SU-DHL-6 (cell line): ENCODE measurements at regions not wholly inside any gene's neighbourhood (a gene's known extent, or its start where the extent isn't known, plus 50 kb on each side); places are given as distances from the start of the nearest gene placed in this dataset.
"Not testable (repeated sequence)": the region's sequence is repeated elsewhere in the genome, so short reads cannot be mapped to it uniquely, and the experiment has no call there.

Experiments
- H2AFZ ChIP-seq: fragments of 200-600 bp; sonication (generic); 2 replicates; pipeline ENCODE4 v1.6.1; 2014; ENCODE audit warnings: low read depth, mild to moderate bottlenecking, moderate library complexity, mixed read lengths, antibody characterized with exemption, low read length; ENCODE audit not compliant: severe bottlenecking
- H3F3A ChIP-seq: fragments of 200-600 bp; shearing (Covaris generic); 2 replicates; pipeline ENCODE4 v1.6.0; 2016; ENCODE audit warnings: antibody characterized with exemption, mild to moderate bottlenecking; ENCODE audit not compliant: insufficient read depth
- H3K27ac ChIP-seq: fragments of 200-600 bp; sonication (generic); 2 replicates; pipeline ENCODE4 v1.5.1; 2016; ENCODE audit warnings: low read depth, mild to moderate bottlenecking, low read length, moderate library complexity, mixed read lengths
- H3K27me3 ChIP-seq: fragments of 200-600 bp; sonication (generic), shearing (Covaris generic); 2 replicates; pipeline ENCODE4 v1.6.0; 2014; ENCODE audit warnings: mild to moderate bottlenecking, low read length
- H3K36me3 ChIP-seq: fragments of 200-600 bp; sonication (generic); 2 replicates; pipeline ENCODE4 v1.6.1; 2014; ENCODE audit warnings: mild to moderate bottlenecking, low read length, mixed read lengths
- H3K4me2 ChIP-seq: fragments of 300-600, 200-600 bp; shearing (Covaris generic), sonication (generic); 2 replicates; pipeline ENCODE4 v1.6.0; 2014; ENCODE audit warnings: low read length, low read depth, mild to moderate bottlenecking; ENCODE audit not compliant: poor library complexity, severe bottlenecking
- H3K4me3 ChIP-seq: fragments of 200-600 bp; sonication (generic); 2 replicates; pipeline ENCODE4 v1.5.1; 2014; ENCODE audit warnings: antibody characterized with exemption, low read length, mild to moderate bottlenecking, mixed read lengths; ENCODE audit not compliant: insufficient read depth, poor library complexity, severe bottlenecking
- H3K79me2 ChIP-seq: fragments of 200-600 bp; sonication (generic); 2 replicates; pipeline ENCODE4 v1.6.1; 2014; ENCODE audit warnings: mild to moderate bottlenecking, low read length, moderate library complexity; ENCODE audit not compliant: insufficient read depth
- H3K9ac ChIP-seq: fragments of 200-600 bp; sonication (generic); 2 replicates; pipeline ENCODE4 v1.7.0; 2014; ENCODE audit warnings: mild to moderate bottlenecking, low read length
- H3K9me2 ChIP-seq: fragments of 200-600 bp; sonication (generic); replicated peaks from 2 replicates; pipeline ENCODE4 v1.6.1; 2014; ENCODE audit warnings: low read length; ENCODE audit not compliant: insufficient read depth
- H3K9me3 ChIP-seq: fragments of 200-600 bp; sonication (generic); 2 replicates; pipeline ENCODE4 v1.6.1; 2014; ENCODE audit warnings: low read length, mixed read lengths; ENCODE audit not compliant: insufficient read depth
- H4K20me1 ChIP-seq: fragments of 200-600 bp; sonication (generic); 2 replicates; pipeline ENCODE4 v1.6.1; 2014; ENCODE audit warnings: low read depth, mild to moderate bottlenecking, antibody characterized with exemption, low read length, moderate library complexity, mixed read lengths
- EZH2phosphoT487 ChIP-seq: fragments of 200-600 bp; sonication (generic), shearing (Covaris generic); conservative IDR thresholded peaks from 2 replicates; pipeline ENCODE4 v1.6.1; 2018; ENCODE audit warnings: mild to moderate bottlenecking, antibody characterized with exemption, low read length, moderate library complexity, mixed read lengths
- TF ChIP-seq, protein P1 (sequence below): fragments of 200-600 bp; sonication (generic); IDR thresholded peaks from one replicate; pipeline ENCODE4 v1.5.1; 2017; ENCODE audit warnings: antibody characterized with exemption, mild to moderate bottlenecking, low read length, moderate library complexity; ENCODE audit not compliant: insufficient read depth, poor library complexity, severe bottlenecking

DNA sequence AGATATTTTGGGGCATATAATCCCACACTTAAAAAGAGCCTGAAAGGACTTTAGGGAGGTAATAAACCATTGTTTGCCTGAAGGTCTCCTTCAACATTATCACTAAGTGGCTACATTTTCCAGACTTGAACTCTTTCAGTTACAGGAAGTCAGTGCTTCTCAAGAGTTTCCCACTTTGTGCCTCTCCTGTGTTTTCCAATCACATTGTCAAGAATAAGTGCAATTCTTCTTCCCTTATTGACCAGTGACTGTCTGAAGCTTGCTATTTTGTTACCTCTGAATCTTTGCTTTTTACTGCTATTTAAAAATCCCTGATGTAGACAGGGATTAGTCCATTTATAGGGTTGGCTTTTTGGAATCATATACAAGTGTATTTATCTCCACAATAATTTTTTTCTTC lies 346.7 kb upstream of the ANKRD30A start:
- H3K27ac ChIP-seq: no peak overlapping the region

GRCh38 chr10:36773652-36774051 lies 351.7 kb upstream of the ANKRD30A start:
- Histone ChIP-seq H3K27ac (no peak overlapping the region), H3K9me3 (no peaks in the 10 kb centered on the region), H3K27me3 (no peaks in the 10 kb centered on the region), H3K9me2 (no peaks in the 10 kb centered on the region), H2AFZ (no peak overlapping the region), H4K20me1 (no peaks in the 10 kb centered on the region), H3F3A (no peaks in the 10 kb centered on the region), H3K36me3 (no peaks in the 10 kb centered on the region), H3K4me3 (no peak overlapping the region), H3K79me2 (no peaks in the 10 kb centered on the region), H3K9ac (no peak overlapping the region), H3K4me2 (no peak overlapping the region)
- TF ChIP-seq EZH2phosphoT487: no peak
- TF ChIP-seq, protein P1, sequence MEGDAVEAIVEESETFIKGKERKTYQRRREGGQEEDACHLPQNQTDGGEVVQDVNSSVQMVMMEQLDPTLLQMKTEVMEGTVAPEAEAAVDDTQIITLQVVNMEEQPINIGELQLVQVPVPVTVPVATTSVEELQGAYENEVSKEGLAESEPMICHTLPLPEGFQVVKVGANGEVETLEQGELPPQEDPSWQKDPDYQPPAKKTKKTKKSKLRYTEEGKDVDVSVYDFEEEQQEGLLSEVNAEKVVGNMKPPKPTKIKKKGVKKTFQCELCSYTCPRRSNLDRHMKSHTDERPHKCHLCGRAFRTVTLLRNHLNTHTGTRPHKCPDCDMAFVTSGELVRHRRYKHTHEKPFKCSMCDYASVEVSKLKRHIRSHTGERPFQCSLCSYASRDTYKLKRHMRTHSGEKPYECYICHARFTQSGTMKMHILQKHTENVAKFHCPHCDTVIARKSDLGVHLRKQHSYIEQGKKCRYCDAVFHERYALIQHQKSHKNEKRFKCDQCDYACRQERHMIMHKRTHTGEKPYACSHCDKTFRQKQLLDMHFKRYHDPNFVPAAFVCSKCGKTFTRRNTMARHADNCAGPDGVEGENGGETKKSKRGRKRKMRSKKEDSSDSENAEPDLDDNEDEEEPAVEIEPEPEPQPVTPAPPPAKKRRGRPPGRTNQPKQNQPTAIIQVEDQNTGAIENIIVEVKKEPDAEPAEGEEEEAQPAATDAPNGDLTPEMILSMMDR: no peak

More for the DNA sequence above, 346.7 kb upstream of the ANKRD30A start:
- Histone ChIP-seq H3K9me2 (no peaks in the 10 kb centered on the region), H3K27me3 (no peaks in the 10 kb centered on the region), H3K4me2 (no peak overlapping the region), H3K9me3 (no peaks in the 10 kb centered on the region), H3K4me3 (no peak overlapping the region), H3K36me3 (no peaks in the 10 kb centered on the region), H3K79me2 (no peaks in the 10 kb centered on the region), H3K9ac (no peak overlapping the region), H3F3A (no peaks in the 10 kb centered on the region), H2AFZ (no peak overlapping the region), H4K20me1 (no peaks in the 10 kb centered on the region)
- TF ChIP-seq EZH2phosphoT487: no peak
- TF ChIP-seq, protein P1: no peak

DNA sequence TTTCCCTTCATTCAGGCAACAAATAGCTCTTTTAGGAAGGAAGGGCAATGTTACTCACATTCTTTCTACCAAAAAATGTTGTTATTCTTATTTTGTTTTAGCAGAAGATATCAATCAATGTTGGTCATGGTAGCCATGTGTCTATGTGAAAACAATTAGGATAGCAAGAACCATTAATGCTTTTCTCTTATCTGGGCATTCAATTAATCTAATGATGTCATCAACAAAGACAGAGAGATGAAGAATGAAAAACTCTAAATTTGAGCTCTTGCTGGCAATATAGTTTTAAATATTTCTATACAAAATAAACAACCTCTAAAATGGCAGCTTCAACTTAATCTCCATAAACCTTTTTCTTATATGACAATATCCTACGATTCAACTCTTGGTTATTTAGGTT lies 353.7 kb upstream of the ANKRD30A start:
- no peak for TF ChIP-seq EZH2phosphoT487
- TF ChIP-seq, protein P1: no peak
- no peak overlapping the region for H3K27ac ChIP-seq
- H3K36me3 ChIP-seq: no peaks in the 10 kb centered on the region
- H3K9me2 ChIP-seq: no peaks in the 10 kb centered on the region
- no peak overlapping the region for H3K4me2 ChIP-seq
- H3K9me3 ChIP-seq: no peaks in the 10 kb centered on the region
- H3K79me2 ChIP-seq: no peaks in the 10 kb centered on the region
- H3K4me3 ChIP-seq: no peak overlapping the region
- H4K20me1 ChIP-seq: no peaks in the 10 kb centered on the region
- no peak overlapping the region for H2AFZ ChIP-seq
- H3F3A ChIP-seq: no peaks in the 10 kb centered on the region
- no peaks in the 10 kb centered on the region for H3K27me3 ChIP-seq
- H3K9ac ChIP-seq: no peak overlapping the region

- not testable (repeated sequence) for H3K4me2 ChIP-seq, H3K4me3 ChIP-seq, H3K27me3 ChIP-seq, H2AFZ ChIP-seq, H3F3A ChIP-seq, H3K9ac ChIP-seq, H3K9me2 ChIP-seq, H3K9me3 ChIP-seq, H3K36me3 ChIP-seq, H3K79me2 ChIP-seq, H3K27ac ChIP-seq, H4K20me1 ChIP-seq
Observed at GRCh38 chr10:36769741-36770140, 355.7 kb upstream of the ANKRD30A start.
